HG02798 (cell line): ENCODE measurements at regions not wholly inside any gene's neighbourhood (a gene's known extent, or its start where the extent isn't known, plus 50 kb on each side); places are given as distances from the start of the nearest gene placed in this dataset.

Experiments
- ATAC-seq: cut with Tn5 transposase; IDR thresholded peaks from one replicate; pipeline ENCODE4 v1.9.1; 2021; ENCODE audit warnings: mild to moderate bottlenecking; ENCODE audit not compliant: unreplicated experiment, poor library complexity

DNA sequence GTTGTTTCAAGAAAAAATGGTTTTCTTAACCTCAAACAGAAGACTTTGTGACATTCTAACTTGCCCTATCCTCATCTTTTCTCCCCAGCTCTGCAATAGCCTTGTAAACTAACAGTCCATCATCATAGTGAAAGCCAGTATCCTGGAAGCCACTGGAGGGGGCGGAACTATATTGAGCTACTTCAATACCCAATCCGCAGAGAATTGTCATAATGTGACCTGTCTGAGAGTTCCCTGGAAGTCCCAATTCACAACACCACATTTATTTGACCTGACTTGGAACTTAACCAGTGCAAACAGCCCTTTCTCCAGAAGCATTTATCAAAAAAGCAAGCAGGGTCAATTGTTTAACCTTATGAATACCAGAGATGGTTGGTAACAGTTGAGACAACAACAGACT, 747.6 kb upstream of the GRM7 start:
- no peak for ATAC-seq

DNA sequence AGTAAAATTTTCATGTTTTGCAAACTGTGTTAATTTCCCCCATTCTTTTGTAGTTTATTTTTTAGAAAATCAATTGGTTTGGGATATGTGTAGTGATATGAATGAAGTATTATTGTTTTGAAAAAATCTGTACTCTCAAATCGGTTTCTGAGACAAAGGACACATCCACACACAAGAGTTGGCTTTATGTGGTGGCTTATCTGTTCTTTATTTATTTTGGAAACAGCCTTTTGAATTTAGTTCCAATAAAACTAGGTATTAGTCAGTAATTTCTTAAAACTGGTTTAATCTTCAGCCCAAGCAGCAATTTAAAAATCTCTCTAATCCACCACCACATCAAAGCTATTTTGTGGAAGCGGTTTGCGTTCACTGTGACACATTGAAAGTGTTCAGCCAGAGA, 741.5 kb upstream of the GRM7 start:
- ATAC-seq = no peak

DNA sequence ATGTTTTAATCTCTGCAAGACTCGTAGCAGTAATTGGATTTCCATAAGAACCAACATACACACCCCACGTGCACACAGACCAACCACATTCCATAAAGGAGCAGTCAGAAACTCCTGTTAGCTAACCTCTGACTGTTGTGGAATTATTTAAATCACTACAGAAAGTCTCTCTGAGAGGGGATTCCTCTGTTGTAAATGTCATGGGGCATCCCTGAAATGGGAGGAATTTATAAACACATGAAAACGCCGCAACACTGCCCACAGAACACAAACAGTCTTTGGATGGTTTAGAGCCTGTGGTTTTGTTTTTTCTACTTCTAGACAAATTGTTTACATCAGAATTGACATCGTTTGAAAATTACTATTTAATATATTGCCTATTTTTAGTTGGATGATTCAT, 740.1 kb upstream of the GRM7 start:
- ATAC-seq = no peak

DNA sequence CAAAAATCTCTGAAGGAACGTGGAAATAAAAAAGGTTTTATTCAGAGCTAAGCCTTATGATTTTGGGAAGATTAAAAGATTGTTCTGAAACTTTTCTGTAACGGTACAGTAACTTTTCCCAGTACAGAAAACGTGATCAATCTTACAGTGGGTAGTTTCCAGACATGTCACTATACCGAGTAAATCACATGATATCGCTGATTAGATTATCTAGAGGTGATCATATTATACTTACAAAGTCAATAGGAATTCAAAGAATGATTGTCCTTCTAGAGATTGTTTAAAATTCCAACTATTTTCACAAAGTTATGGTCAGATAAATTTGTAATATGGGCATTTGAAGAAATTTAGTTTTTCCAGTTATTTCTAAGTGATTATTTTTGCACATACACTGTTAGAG, 736.0 kb upstream of the GRM7 start:
- no peak for ATAC-seq

DNA sequence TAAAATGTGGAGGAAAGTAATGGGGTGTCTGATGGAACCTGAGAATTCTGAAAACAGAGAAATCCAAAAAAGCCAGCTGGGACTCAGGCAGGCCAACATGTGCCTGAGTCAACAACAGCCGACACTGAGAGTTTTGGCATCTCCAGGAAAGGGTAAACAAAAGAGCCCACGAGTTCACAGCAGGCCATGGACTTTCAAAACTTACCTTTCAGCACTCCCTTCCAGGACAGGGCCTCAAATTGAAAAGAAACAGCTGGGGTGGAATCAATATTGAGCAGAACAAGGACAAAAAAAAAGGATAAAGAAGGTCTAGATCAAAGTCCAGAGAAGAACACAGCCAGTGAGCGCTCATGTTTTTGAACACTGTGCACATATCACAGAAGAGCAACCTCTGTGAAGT, 735.4 kb upstream of the GRM7 start:
- ATAC-seq = no peak

DNA sequence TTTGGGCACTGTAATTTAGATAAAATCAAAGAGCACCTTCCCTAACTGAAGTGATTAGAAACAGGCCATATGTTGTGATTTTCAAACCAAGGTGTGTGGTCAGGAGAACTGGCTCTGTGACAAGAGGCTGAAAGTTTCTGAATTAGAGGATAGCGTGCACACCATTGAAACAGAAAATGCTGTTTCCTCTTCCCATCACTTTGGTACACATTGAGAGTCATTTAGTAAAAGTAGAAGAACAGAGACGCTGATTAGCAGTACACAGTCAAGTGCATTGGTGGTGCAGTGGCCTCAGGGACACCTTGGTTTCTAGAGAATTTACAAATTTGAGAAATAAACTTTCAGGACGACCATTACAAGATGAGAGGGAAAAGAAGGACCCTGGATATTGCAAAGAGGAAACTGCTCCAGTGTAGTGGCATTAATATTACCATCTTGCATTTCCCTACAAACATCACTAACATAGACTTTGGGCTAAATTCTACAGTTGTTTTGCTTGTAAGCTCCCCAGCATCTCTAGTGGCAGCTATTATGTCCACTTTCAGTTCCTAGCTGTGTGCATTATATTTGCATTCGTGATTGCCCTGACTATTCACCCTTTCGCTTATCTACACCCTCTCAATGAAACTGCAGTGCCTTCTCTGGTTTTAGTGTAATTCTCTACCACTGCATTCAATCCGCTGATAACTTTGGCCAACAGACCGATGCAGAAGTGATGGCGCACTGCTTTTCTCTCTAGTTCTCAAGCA, 728.1 kb upstream of the GRM7 start:
- peak; percentile 53 for ATAC-seq

DNA sequence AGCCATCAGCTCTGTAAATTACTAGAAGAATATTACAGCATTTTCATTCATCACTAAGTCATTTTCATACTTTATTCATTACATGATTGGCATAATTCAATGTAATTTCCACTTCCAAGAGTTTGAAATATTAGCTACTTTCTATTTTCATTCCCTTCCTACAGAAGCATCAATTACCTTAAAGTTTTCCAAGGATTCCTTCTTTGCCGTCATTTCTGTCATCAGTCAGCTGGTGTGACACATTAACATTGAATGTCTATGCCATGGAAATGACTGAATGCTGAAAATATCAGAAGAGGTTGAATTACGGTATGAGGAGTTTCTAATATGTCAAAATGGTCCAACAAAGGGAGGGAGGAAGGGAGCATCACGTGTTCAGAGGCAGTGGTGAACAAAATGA, 718.2 kb upstream of the GRM7 start:
- no peak for ATAC-seq

DNA sequence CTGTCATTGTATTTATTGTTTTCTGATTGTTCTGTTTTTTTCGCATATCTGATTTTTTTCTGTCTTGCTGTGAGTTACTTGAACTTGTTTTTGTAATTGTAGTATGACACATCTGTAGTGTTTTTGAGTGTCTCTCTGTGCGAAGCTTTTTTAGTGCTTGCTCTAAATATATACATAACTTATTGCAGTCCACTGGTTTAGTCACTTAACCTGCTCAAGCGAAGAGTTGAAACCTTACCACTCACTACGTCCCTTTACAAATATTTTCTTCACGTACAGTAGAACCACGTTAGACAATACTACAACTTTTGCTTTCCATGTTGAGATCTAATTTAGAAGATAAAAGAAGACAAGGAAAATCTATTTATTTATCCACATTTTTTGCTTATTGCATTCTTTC, 713.0 kb upstream of the GRM7 start:
- no peak for ATAC-seq

DNA sequence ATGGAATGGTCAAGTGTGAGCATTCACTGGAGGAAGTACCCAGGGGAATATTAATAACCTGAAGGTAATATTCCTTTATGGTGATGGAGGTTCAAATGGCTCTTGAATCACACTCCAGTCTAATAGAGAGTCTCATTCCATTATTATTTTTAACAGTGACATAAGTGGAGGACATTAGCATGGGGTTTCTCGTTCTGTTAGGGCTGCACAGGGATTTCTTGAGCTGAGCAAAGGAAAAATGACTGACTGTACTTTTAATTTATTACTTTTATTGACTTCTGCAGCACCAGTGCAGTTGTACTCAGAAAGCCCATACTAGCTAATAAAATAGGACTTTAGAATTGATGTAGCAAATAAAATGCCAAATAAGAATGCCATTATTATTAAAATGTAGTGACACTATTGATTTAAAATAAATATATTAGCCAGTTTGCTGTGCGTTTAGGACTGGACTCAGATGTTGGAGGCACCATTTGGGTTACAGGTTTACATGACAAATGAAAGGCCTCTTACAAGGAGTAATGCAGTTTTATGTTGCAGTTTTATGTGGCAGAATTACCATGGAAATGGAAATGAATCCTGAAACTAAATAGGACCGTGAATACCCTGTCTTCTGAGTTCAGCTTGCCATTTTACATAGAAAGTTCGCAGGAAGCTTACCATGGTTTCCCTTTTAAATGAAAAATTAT, 705.1 kb upstream of the GRM7 start:
- no peak for ATAC-seq

DNA sequence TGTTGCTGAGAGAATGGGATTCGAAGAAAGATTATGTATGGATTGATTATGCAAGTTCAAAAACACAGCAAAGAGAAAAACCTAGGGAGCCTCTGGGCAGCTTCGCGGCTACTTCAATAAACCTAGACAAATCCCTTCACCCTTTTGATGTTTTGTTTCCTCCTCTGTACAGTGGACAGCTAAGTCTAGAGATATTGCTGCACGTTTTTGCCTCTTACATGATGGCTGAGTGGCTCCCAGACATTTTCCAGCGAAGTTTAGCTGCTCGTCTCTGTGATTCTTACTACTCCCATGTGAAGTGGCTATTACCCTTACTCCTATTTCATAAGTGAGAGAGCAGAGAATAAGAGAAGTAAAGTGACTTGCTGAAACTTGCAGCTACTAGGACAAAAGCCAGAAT, 695.0 kb upstream of the GRM7 start:
- no peak for ATAC-seq

DNA sequence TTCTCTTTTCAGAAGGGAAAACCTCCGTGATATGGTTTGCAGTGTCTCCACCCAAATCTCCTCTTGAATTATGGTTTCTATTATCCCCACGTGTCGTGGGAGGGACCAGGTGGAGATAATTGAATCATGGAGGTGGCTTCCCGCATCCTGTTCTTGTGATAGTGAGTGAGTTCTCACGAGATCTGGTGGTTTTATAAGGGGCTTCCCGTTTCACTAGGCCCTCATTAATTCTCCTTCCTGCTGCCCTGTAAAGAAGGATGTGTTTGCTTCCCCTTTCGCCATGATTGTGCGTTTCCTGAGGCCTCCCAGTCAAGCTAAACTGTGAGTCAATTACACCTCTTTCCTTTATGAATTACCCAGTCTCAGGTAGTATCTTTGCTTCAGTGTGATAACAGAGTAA, 692.7 kb upstream of the GRM7 start:
- ATAC-seq = no peak

DNA sequence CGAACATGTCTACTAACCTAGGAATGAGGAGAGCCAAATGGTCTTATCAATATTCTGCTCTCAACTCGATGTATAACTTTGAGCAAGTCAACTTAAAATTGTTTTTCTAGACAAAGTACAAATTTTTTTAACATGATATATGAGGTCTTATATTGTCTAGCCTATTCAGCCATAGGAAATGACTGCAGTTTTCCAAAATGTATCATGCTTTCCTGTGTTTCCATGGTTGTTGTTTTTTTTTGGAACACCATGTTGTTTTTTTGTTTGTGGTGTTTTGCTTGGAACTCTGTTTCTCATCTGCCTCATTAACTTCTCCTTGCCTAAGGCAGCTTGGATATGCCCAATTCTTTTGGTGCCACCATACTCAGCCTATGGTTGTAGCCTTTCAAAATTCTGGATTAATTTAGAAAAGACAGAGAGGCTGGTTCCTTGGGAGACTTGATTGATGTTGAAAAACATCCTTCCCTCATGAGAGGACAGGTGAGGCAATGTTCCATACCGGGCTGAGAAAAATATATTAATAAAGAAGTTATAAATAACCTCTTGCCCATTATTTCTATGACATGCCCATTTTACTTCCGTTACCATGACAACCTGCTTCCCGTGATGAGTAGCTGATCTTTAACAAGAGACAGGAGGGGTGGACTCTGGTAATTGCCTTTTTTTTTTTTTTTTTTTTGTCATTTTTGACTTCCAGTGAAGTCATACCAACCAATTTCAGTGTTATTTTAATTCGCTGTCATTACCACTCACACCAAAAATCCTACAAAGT, 687.9 kb upstream of the GRM7 start:
- ATAC-seq = no peak

DNA sequence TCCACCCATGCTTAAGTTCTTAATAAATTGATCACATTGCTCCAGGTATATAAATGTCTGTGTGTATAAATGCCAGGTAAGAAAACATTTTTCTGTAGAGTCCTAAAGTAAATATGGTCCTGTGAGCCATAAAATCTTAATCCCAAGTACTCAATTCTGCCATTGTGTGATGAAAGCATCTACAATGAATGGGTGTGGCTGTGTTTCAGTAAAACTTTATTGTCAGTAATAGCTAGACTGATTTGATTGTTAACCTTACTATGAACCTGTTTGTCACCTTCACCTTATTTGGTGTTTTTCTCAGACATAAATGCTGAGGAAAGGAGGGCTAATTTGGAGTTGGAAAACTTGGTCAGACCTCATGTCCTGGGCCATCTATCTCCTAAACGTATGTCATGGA, 683.5 kb upstream of the GRM7 start:
- ATAC-seq = no peak

DNA sequence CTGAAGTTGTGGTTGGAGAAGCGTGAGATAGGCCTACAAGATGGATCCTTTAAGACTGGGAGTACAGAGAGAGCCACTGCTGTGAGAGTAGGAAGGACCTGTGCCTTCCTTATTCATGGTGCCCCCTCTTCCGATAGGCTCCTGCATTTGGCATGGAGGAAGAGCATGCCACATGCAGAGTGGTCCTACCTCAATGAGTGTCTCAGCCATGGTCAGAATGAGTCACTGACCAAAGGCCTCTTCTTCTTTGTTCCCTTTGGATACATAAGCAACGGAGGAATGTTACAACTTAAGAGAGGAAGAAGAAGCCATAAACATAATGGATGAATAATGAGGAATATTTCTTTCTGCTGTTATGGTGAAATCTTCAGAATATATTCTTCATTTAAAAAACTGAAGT, 681.2 kb upstream of the GRM7 start:
- no peak for ATAC-seq

DNA sequence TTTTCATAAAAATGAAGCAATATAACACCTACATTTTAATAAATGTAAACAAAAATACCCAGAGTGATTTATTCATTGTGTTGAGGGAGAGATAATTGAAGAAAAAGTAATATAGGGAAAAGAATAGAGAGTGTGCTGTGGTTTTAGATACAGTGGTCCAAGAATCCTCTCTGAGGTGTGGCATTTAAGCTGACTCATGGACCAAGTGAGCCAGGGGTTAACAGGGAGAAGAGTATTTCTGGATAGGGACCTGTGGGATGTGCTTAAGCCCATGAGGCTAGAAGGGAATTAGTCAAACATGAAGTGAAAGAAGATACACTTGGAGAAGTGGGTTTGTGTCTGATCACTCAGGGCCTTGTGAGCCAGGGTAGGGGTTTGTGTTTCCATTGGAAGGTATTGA, 680.7 kb upstream of the GRM7 start:
- no peak for ATAC-seq

DNA sequence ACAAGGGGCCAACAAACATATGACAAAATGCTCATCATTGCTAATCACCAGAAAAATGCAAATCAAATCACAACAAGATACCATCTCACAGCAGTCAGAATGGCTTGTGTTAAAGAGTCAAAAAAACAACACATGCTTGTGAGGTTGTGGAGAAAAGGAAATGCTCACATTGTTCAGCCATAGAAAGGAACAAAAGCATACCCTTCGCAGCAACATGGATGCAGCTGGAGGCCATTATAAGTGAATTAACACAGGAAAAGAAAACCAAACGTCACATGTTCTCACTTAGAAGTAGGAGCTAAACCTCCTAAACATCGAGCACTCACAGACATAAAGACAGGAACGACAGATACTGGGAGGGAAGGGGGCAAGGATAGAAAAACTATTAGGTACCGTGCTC, 678.4 kb upstream of the GRM7 start:
- ATAC-seq = no peak

DNA sequence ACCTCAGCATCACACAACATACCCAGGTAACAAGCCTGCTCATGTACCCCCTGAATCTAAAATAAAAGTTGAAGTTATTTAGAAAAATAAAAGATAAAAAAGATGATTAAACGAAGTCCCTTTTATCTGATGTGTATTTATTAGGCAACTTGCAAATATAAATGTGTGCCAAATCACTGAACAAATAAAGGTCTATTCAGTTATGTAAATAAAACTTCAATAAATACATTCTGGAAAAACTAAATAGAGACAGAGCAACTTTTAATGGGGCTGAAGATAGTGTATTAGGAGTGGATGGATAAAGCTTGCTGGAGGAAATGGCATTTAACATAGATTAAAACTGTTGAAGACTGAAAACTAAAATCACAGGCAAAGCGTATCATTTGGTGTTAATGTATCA, 678.0 kb upstream of the GRM7 start:
- ATAC-seq = no peak

DNA sequence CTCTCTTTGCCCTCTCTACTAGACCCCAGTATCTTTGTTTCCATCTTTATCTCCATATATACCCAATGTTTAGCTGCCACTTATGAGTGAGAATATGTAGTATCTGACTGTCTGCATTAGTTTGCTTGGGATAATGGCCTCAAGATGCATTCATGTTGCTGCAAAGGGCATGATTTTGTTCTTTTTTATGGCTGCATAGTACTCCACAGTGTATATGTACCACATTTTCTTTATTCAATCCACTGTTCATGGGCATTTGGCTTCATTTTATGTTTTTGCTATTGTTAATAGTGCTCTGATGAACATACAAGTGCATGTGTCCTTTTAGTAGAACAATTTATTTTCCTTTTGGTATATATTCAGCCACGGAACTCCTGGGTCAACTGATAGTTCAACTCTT, 671.5 kb upstream of the GRM7 start:
- ATAC-seq = no peak

DNA sequence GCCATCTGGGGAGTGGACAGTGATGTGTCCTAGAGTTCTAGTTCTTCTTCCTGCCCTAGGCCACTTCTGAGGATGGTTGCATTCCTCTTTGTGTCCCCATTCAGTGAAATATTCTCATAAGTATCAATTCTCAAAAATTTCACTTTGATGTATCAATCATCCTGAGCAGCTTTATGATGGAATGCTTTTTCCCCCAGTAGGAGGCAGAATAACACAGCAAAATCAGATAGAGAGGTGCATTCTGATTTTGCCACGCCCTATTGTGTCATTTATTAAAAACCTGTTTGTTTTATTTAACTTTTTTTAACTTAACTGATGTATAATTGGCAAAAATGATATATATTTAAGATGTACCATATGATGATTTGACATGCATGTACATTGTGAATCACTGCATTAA, 656.0 kb upstream of the GRM7 start:
- ATAC-seq = no peak

DNA sequence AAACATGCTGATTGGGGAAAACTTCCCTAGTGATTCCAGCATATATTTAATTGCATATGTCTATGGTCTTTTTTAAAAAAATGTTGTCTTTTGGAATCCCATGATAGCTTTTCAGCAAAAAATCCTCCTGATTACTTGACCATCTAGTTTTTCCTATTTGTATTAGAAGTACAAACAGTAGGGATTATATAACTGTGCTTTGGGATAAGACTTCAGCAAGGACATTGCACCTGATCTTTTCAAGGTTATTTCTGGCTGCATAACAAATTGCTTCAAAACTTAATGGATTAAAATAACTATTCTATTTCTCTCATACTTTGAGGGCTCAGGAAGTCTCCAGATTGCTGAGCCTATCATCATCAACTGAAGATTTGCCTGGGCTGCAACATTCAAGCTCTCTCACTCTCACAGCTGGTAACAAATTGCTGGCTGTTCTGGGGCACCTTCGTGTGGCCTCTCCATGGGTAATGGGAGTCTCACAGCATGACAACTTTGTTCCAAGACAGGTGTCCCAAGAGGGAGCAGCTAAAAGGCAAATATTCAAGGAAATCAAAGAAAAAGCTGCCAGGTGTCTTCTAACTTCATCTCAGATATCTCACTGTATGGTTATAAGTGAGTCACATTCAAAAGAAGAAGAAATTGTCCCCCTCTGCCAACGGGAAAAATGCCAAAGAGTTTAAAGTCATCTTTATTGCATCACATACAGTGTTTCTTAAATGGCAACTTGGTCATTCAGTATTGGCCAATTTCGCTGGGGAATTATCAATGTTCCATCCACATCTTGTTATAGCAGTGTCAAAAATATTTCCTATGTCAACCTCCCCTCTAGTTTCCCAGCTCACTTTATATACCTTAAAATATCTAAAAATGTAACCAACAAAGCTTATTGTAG, 644.5 kb upstream of the GRM7 start:
- ATAC-seq = no peak

DNA sequence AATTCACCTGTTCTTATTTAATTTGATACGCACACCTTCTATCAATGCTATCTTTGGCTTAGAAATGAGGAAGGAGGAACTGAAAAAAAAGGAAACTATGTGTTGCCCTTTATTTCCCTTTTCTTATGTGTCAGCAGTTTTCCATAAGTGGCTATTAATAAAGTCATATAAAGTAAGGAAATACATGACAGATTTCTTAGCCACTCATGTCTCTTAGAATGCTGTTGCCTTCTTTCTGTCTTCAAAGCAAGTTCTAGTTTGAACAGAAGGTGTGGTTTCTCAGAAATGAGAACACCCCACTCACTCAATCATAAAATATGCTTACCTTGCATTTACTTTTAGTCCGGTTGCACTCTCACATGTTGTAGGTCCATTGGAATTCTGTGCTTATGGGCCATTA, 640.5 kb upstream of the GRM7 start:
- no peak for ATAC-seq
